ENCODE measurements at regions not wholly inside any gene's neighbourhood (a gene's known extent, or its start where the extent isn't known, plus 50 kb on each side); places are given as distances from the start of the nearest gene placed in this dataset.

- DNase-seq (ENCODE audit: low read depth): no peak
- no peak overlapping the region for H3K4me3 ChIP-seq (ENCODE audit: low read depth, low read length)
Observed at GRCh38 chr6:2477666-2478065, 232.3 kb upstream of the GMDS start.

GRCh38 chr6:2477250-2477649 lies 231.8 kb upstream of the GMDS start:
- DNase-seq (ENCODE audit: low read depth): no peak
- H3K4me3 ChIP-seq (ENCODE audit: low read depth, low read length): no peak overlapping the region

DNA sequence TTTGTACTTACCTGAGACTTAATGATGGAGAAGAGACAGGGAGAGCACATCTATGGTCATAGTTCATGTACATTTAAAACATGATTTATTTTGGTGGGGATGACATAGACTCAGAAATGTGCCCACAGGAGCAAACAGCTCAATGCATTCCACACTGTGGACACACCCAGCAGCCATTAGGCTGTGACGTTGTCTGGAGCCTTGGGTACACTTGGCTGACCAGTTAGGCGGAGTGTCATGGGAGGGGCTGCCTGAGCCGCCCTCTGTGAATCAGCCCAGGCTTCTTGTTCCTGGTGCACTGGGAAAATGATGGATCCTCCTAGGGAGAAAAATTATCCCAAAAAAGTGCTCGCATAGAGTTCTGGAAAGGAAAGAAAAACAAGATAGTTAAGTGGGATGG lies 231.0 kb upstream of the GMDS start:
- H3K4me3 ChIP-seq (ENCODE audit: low read depth, low read length): no peak overlapping the region
- DNase-seq (ENCODE audit: low read depth): no peak

DNA sequence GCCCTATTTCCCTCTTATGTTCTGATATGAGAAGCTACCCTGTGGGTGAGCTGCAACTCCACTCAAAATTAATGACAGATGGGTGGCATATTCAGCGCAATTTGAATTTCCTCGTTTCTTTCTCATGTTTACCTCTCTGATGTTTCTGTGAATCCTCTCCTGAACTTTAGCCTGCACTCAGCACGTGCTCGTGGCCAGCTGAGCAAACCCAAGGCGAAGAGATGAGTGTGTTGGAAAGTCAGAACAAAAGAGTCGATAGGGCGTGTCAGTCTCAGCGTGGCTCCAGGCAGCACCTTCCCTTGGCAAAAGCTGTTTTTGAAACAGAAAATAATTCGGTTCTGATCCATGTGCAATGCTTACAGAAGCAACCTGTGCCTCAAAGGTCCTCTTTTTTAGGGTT lies 226.1 kb upstream of the GMDS start:
- DNase-seq (ENCODE audit: low read depth): no peak
- H3K4me3 ChIP-seq (ENCODE audit: low read depth, low read length): no peak overlapping the region

GRCh38 chr6:2469428-2469827 lies 224.0 kb upstream of the GMDS start:
- no peak for DNase-seq (ENCODE audit: low read depth)
- no peak overlapping the region for H3K4me3 ChIP-seq (ENCODE audit: low read depth, low read length)

GRCh38 chr6:2468601-2468955 lies 223.2 kb upstream of the GMDS start:
- no peak for DNase-seq (ENCODE audit: low read depth)
- H3K4me3 ChIP-seq (ENCODE audit: low read depth, low read length): no peak overlapping the region

DNA sequence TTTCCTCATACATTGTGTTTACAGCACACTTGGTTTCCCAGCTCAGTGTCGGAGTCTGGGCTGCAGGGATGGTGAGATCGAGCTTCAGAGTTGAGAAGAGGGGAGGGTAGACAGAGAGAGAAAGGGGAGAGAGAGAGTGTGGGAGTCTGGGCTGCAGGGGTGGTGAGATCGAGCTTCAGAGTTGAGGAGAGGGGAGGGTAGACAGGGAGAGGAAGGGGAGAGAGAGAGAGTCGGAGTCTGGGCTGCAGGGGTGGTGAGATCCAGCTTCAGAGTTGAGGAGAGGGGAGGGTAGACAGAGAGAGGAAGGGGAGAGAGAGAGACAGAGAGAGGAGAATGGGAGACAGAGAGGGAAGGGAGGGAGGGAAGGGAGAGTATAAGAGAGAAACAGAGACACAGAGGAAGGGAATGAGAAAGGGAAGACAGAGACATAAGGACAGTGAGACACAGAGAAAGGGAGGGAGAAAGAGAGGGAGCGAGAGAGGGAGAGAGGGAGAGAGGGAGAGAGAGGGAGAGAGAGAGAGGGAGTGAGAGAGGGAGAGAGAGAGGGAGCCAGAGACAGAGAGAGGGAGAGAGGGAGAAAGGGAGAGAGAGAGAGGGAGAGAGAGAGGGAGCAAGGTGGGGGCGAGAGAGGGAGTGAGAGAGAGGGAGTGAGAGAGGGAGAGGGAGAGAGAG lies 222.7 kb upstream of the GMDS start:
- DNase-seq (ENCODE audit: low read depth): no peak
- no peak overlapping the region for H3K4me3 ChIP-seq (ENCODE audit: low read depth, low read length)

- H3K4me3 ChIP-seq (ENCODE audit: low read depth, low read length): no peak overlapping the region
- DNase-seq (ENCODE audit: low read depth): no peak
Observed at GRCh38 chr6:2465336-2465735, 219.9 kb upstream of the GMDS start.

GRCh38 chr6:2464641-2465040 lies 219.2 kb upstream of the GMDS start:
- no peak for DNase-seq (ENCODE audit: low read depth)
- no peak overlapping the region for H3K4me3 ChIP-seq (ENCODE audit: low read depth, low read length)

DNA sequence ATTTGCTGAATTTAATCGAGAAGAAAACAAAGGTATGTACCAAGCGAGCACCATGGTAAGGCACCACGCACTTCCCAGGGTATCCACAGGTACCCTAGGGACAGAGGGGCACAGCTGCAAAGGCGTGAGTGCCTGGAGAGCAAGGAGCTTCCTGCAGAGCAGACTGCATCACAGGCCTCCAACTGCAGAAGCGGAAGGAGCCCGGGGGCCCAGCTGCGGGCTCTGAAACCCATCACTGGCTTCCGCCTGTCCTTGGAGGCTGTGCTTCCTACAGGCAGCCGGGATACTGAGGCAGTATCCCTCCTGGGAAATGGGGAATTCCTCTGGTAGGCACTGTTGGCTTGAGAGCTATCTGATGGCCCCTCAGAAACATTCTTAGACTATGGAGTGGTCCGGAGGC lies 217.4 kb upstream of the GMDS start:
- H3K4me3 ChIP-seq (ENCODE audit: low read depth, low read length): no peak overlapping the region
- no peak for DNase-seq (ENCODE audit: low read depth)

- no peak overlapping the region for H3K4me3 ChIP-seq (ENCODE audit: low read depth, low read length)
- no peak for DNase-seq (ENCODE audit: low read depth)
Observed at GRCh38 chr6:2460216-2460745, 214.9 kb upstream of the GMDS start.

- DNase-seq (ENCODE audit: low read depth): no peak
- H3K4me3 ChIP-seq (ENCODE audit: low read depth, low read length): no peak overlapping the region
Observed at GRCh38 chr6:2454180-2454579, 208.8 kb upstream of the GMDS start.

- no peak overlapping the region for H3K4me3 ChIP-seq (ENCODE audit: low read depth, low read length)
Observed at GRCh38 chr6:2450546-2450945, 205.1 kb upstream of the GMDS start.

DNA sequence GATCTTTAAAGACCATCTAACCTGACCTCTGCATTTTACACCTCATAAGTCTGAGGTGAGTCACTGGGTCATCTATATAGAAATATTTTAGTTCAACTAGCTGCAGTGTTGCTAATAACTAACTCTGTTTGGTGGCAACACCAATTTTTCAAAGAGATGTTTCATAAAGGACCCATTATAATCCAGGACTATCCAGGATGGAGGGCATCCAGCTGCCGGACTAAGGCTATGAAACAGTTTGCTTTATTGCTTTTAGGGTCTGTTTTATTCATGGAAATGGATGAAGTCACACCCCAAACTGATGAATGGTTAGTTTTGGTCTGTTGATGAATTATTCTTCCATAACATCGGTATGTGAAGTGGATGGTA lies 204.2 kb upstream of the GMDS start:
- H3K4me3 ChIP-seq (ENCODE audit: low read depth, low read length): no peak overlapping the region
- DNase-seq (ENCODE audit: low read depth): no peak

More at GRCh38 chr6:2450546-2450945, 205.1 kb upstream of the GMDS start:
- no peak for DNase-seq (ENCODE audit: low read depth)

- DNase-seq (ENCODE audit: low read depth): peak; percentile 57
Observed at GRCh38 chr6:2448826-2449571, 203.6 kb upstream of the GMDS start.

GRCh38 chr6:2447931-2448330 lies 202.5 kb upstream of the GMDS start:
- H3K4me3 ChIP-seq (ENCODE audit: low read depth, low read length): no peak overlapping the region
- no peak for DNase-seq (ENCODE audit: low read depth)

More at GRCh38 chr6:2448826-2449571, 203.6 kb upstream of the GMDS start:
- H3K4me3 ChIP-seq (ENCODE audit: low read depth, low read length): peak overlapping the region; percentile 22

DNA sequence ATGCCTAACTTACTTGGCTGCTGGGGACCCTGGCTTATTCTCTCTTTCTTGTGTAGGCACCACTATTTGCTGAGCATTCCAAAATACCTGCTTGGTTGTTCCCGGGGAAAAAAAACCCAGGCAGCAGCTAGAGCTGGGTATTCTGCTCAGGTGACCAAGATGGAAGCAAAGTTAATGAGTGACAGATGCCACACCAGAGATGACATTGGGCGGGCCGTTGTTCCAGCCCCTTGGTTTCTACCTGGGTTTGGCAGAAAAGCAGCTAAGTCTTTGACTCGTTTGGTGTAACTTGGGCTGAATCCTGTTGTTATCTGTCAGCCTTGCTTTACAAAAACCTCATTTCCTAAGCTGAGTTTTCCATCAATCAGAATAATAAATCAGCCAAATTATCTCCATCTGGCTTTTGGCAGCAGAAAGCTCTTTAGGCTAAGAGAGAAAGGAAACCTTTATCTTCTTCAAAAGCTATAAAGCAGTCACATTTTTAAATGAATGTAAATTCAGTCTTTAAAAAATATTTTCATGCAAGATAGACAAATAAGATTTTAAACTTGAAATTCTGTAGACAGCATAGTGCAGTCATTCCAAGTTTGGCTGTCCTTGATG lies 202.0 kb upstream of the GMDS start:
- no peak for DNase-seq (ENCODE audit: low read depth)
- H3K4me3 ChIP-seq (ENCODE audit: low read depth, low read length): no peak overlapping the region

DNA sequence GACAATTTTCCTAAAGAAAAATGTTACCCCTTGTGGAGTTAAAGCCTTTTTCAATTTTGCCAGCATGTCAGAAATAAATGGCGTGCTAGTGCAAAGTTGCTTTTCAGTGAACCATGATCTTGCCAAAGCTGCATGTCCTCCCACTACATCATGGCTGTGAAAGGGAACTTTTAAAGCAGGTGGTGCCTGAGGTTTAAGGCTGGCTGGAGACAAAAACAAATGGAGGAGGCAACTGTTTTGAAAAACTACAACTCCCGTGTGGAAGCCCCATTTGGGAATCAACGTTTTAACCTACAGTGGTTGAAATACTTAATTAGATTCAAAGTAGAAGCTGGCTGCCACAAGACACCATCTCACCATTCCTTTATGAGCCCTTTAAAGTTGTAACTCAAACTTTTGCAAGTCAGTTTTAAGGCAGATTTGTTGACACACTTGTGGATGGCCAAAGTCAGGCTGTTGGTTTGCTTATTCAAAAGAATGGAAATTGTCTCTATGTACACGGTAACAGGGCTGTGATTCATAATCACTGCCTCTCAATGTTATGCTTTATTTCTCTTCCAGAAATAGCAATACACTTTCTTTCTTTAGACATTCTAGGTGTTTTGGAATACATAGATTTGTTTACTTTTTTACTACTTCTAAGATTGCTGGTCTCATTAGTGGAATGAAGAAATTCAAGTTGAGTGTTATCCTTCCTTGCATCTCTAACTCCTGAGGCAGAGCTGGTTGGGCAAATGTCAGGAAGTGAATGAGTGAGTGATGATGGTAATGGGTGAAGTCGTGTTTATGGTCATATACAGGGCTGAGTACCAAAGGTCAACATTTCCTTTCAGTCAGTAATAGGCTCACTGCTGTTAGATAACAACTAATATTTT lies 196.4 kb upstream of the GMDS start:
- DNase-seq (ENCODE audit: low read depth): no peak
- H3K4me3 ChIP-seq (ENCODE audit: low read depth, low read length): no peak overlapping the region

- no peak overlapping the region for H3K4me3 ChIP-seq (ENCODE audit: low read depth, low read length)
- DNase-seq (ENCODE audit: low read depth): no peak
Observed at GRCh38 chr6:2440516-2440915, 195.1 kb upstream of the GMDS start.

DNA sequence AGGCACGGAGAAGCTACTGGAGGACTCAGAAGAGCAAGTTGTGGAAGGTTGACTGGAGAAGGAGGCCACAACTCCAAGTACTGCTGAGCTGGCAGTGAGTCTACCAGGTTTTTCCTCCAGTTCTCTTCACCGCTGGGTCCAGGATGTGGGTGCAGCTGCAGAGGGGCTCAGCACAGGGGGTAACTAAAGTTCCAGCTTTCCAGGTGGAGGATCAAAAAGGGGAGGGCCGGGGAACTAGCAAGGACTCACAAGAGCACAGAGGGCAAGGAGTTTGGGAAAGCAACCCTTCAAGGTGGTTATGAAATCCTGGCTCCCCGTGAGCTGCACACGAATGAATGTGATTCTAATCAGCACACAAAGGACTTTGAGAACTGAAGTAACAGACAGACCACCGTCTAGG lies 194.2 kb upstream of the GMDS start:
- H3K4me3 ChIP-seq (ENCODE audit: low read depth, low read length): no peak overlapping the region
- DNase-seq (ENCODE audit: low read depth): no peak
